ENCODE measurements at regions not wholly inside any gene's neighbourhood (a gene's known extent, or its start where the extent isn't known, plus 50 kb on each side); places are given as distances from the start of the nearest gene placed in this dataset.
A peak's percentile ranks its signal among the peaks of the same experiment; 100 is the strongest.
"Not testable (repeated sequence)": the region's sequence is repeated elsewhere in the genome, so short reads cannot be mapped to it uniquely, and the experiment has no call there.

GRCh38 chr6:140340795-140341194, 966.3 kb upstream of the CITED2 start:
- H3K27me3 Mint-ChIP-seq = no peaks in the 10 kb centered on the region
- no peak overlapping the region for H3K4me3 Mint-ChIP-seq
- peak overlapping the region; percentile 10 for H3K27ac Mint-ChIP-seq
- H3K36me3 Mint-ChIP-seq (ENCODE audit: low read depth) = peaks cover 11% of the 10 kb centered on the region
- H3K4me1 Mint-ChIP-seq (ENCODE audit: low read depth) = peaks cover 28% of the 10 kb centered on the region
- H3K9me3 Mint-ChIP-seq = peaks cover 46% of the 10 kb centered on the region
- intact Hi-C loops (cut with micrococcal nuclease) = no loop called here

DNA sequence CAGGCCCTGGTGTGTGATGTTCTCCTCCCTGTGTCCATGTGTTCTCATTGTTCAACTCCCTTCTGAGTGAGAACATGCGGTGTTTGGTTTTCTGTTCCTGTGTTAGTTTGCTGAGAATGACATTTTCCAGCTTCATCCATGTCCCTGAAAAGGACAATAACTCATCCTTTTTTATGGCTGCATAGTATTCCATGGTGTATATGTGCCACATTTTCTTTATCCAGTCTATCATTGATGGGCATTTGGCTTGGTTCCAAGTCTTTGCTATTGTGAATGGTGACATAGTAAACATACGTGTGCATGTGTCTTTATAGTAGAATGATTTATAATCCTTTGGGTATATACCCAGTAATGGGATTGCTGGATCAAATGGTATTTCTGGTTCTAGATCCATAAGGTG, 964.6 kb upstream of the CITED2 start:
- intact Hi-C loops (cut with micrococcal nuclease); H3K4me3 Mint-ChIP-seq; H3K27ac Mint-ChIP-seq; H3K27me3 Mint-ChIP-seq: not testable (repeated sequence)
- Mint-ChIP-seq H3K4me1 (ENCODE audit: low read depth) (peaks cover 16% of the 10 kb centered on the region), H3K36me3 (ENCODE audit: low read depth) (peaks cover 11% of the 10 kb centered on the region), H3K9me3 (peaks cover 39% of the 10 kb centered on the region)

DNA sequence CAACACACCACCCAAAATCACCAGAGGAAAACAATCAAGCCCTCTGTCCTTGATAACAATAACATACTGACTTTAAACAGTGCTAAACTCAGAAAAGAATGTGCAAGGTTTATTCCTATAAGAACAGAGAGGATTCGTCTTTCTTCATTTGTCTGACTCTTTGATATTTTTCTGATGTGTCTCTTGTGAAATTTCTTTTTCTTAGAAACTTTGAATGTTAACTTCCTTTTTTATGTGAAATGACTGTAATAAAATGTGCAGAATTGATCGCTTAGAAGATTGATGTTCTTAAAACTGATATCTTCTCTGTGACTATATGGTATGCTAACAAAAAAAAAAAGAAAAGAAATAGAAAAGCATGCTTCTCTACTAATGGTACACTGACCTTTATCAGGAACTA, 947.4 kb upstream of the CITED2 start:
- no peaks in the 10 kb centered on the region for H3K27me3 Mint-ChIP-seq
- H3K9me3 Mint-ChIP-seq = peaks cover 40% of the 10 kb centered on the region
- H3K27ac Mint-ChIP-seq = peak overlapping the region; percentile 89
- peak overlapping the region; percentile 6 for H3K4me3 Mint-ChIP-seq
- H3K4me1 Mint-ChIP-seq (ENCODE audit: low read depth) = peaks cover 23% of the 10 kb centered on the region
- peaks cover 48% of the 10 kb centered on the region for H3K36me3 Mint-ChIP-seq (ENCODE audit: low read depth)
- intact Hi-C loops (cut with micrococcal nuclease) = loop anchor here (5.0 kb wide), 2 partner anchors 440 to 995 kb away; no protein-coding TSS in a partner anchor

GRCh38 chr6:140320081-140321080, 945.9 kb upstream of the CITED2 start:
- H3K9me3 Mint-ChIP-seq = peaks cover 35% of the 10 kb centered on the region
- no peaks in the 10 kb centered on the region for H3K27me3 Mint-ChIP-seq
- H3K4me3 Mint-ChIP-seq = peak overlapping the region; percentile 39
- intact Hi-C loops (cut with micrococcal nuclease) = loop anchor here (5.0 kb wide), 2 partner anchors 438 to 993 kb away; no protein-coding TSS in a partner anchor
- H3K36me3 Mint-ChIP-seq (ENCODE audit: low read depth) = peaks cover 40% of the 10 kb centered on the region
- H3K4me1 Mint-ChIP-seq (ENCODE audit: low read depth) = peaks cover 23% of the 10 kb centered on the region
- peak overlapping the region; percentile 89 for H3K27ac Mint-ChIP-seq

- no peak overlapping the region for H3K27ac Mint-ChIP-seq
- H3K9me3 Mint-ChIP-seq = peaks cover 25% of the 10 kb centered on the region
Measured at GRCh38 chr6:140319209-140319608, 944.8 kb upstream of the CITED2 start.

DNA sequence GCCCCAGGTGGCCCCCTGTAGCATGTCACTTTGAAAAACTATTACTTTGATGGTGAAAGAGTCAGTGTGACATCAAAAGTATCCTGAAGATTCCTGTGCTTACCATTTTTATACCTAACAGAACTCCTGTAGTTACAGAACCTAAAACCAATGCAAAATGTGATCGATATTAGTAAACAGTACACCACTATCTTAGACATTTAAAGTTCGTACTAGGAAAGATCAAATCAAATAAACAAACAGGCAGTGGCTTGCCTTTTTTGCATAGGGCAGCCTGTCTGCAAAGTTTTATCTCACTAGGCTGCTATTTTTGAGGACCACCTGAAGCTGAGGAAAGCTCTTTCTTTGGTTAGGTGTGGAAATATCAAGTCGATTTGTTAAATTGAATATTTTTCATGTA, 944.0 kb upstream of the CITED2 start:
- intact Hi-C loops (cut with micrococcal nuclease) = no loop called here
- Mint-ChIP-seq H3K27me3 (no peaks in the 10 kb centered on the region), H3K4me1 (ENCODE audit: low read depth) (peaks cover 23% of the 10 kb centered on the region), H3K4me3 (no peak overlapping the region), H3K27ac (peak overlapping the region; percentile 70), H3K36me3 (ENCODE audit: low read depth) (peaks cover 40% of the 10 kb centered on the region), H3K9me3 (peaks cover 32% of the 10 kb centered on the region)

More at GRCh38 chr6:140319209-140319608, 944.8 kb upstream of the CITED2 start:
- H3K27me3 Mint-ChIP-seq = no peaks in the 10 kb centered on the region
- peaks cover 32% of the 10 kb centered on the region for H3K36me3 Mint-ChIP-seq (ENCODE audit: low read depth)
- peaks cover 23% of the 10 kb centered on the region for H3K4me1 Mint-ChIP-seq (ENCODE audit: low read depth)
- no peak overlapping the region for H3K4me3 Mint-ChIP-seq
- intact Hi-C loops (cut with micrococcal nuclease) = no loop called here

DNA sequence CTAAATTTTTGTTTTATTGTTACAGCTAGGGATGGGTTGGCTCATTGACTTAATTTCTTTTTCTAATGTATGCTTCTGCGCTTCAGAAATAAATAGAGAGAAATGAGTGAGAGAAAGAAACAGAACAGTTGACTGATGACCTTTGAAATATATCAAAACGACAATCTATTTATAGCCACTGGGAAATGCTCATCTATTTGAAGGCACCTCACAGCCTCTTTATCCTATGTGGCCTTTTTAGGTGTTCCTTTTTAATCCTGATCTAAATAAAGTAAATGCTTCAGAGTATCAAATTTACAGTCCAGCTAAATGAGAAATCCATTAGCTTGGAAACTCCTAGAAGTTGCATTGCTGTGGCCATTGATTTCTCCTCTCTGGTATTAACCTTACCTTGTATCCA, 943.5 kb upstream of the CITED2 start:
- Mint-ChIP-seq H3K4me3 (no peak overlapping the region), H3K9me3 (peaks cover 36% of the 10 kb centered on the region), H3K4me1 (ENCODE audit: low read depth) (peaks cover 19% of the 10 kb centered on the region), H3K36me3 (ENCODE audit: low read depth) (peaks cover 41% of the 10 kb centered on the region), H3K27me3 (no peaks in the 10 kb centered on the region), H3K27ac (peak overlapping the region; percentile 70)
- intact Hi-C loops (cut with micrococcal nuclease) = no loop called here

DNA sequence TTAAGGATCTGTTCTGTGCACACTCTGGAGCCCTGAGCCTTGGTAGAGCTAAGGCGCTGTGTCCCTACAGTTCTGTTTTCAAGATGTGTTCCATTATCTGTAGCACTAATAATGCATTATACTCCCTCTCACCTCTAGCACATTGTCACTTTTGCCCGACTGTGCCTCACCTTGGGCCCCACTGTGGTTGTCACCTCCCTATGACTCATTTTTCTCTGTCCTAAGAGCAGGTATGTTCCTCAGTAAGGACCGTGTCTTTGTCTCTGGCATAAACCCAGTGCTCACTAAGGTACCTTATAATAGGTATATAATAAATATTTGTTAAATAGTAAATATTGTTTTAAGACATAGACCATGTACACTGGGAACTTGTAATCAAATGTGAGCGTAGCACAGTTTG, 942.5 kb upstream of the CITED2 start:
- intact Hi-C loops (cut with micrococcal nuclease) = no loop called here

GRCh38 chr6:140314682-140315081, 940.2 kb upstream of the CITED2 start:
- H3K4me3 Mint-ChIP-seq = no peak overlapping the region
- no peak overlapping the region for H3K27ac Mint-ChIP-seq
- intact Hi-C loops (cut with micrococcal nuclease) = no loop called here
- peaks cover 44% of the 10 kb centered on the region for H3K36me3 Mint-ChIP-seq (ENCODE audit: low read depth)
- H3K27me3 Mint-ChIP-seq = no peaks in the 10 kb centered on the region
- H3K9me3 Mint-ChIP-seq = peaks cover 49% of the 10 kb centered on the region
- peaks cover 5% of the 10 kb centered on the region for H3K4me1 Mint-ChIP-seq (ENCODE audit: low read depth)

More for the DNA sequence above, 942.5 kb upstream of the CITED2 start:
- peaks cover 46% of the 10 kb centered on the region for H3K9me3 Mint-ChIP-seq
- peaks cover 44% of the 10 kb centered on the region for H3K36me3 Mint-ChIP-seq (ENCODE audit: low read depth)
- H3K27ac Mint-ChIP-seq = no peak overlapping the region
- H3K4me3 Mint-ChIP-seq = no peak overlapping the region
- peaks cover 10% of the 10 kb centered on the region for H3K4me1 Mint-ChIP-seq (ENCODE audit: low read depth)
- no peaks in the 10 kb centered on the region for H3K27me3 Mint-ChIP-seq

DNA sequence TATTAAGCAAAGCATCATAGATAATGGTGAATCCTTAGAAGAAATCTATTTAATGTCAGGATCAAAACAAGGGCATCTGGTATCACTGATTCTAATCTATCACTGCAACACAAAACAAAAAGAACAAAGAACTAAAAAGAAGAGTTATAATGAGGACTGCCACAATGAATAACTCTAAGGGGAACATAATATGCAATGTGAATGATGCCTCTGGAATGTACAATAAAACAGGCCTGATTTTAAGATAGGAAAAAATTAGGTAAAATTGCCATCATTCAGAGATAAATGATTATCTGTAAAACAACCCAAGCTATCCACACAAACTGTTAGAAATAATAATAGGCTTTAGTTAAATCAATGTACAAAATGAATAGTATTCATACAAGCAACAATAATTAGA, 936.7 kb upstream of the CITED2 start:
- Mint-ChIP-seq H3K4me3 (no peak overlapping the region), H3K27me3 (no peaks in the 10 kb centered on the region), H3K36me3 (ENCODE audit: low read depth) (peaks cover 24% of the 10 kb centered on the region), H3K9me3 (peaks cover 46% of the 10 kb centered on the region), H3K27ac (no peak overlapping the region), H3K4me1 (ENCODE audit: low read depth) (no peaks in the 10 kb centered on the region)
- intact Hi-C loops (cut with micrococcal nuclease) = no loop called here

DNA sequence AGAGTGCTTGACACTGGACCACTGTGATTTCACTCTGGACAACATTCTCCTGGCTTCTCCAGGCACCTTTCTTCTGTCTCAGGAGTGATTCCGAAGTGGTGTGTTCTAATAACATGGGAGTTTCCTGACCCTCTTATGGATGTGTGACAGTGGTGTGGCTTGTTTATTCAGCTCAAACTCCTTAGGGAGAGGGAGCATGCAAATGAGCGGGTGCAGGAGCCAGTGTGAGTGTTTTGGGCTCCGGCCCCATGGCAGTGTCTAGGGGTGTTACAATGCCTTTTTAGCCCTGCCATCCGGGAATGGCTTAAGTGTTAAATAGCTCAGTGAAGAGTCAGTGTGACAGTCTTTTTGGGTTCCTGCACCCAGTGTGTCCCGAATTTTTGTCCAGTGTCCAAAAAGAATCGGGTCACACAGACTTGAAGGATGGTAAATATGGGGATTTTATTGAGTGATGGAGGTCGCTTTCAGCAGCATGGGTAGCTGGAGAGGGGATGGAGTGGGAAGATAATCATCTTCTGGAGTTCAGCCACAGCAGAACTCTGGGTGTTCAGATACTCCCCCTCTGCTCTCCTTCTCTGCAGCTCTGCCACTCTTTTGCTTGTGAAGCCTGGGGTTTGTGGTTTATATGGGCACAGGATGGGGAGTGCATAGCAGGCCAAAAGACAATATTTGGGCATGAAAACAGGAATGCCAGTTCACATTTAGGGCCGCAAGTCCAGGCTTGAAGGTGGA, 928.9 kb upstream of the CITED2 start:
- H3K36me3 Mint-ChIP-seq (ENCODE audit: low read depth) = no peaks in the 10 kb centered on the region
- H3K9me3 Mint-ChIP-seq = peaks cover 8% of the 10 kb centered on the region
- intact Hi-C loops (cut with micrococcal nuclease) = no loop called here
- no peak overlapping the region for H3K27ac Mint-ChIP-seq
- H3K4me1 Mint-ChIP-seq (ENCODE audit: low read depth) = no peaks in the 10 kb centered on the region
- H3K27me3 Mint-ChIP-seq = no peaks in the 10 kb centered on the region
- no peak overlapping the region for H3K4me3 Mint-ChIP-seq

GRCh38 chr6:140300331-140300730, 925.9 kb upstream of the CITED2 start:
- H3K9me3 Mint-ChIP-seq = peaks cover 18% of the 10 kb centered on the region
- no peaks in the 10 kb centered on the region for H3K4me1 Mint-ChIP-seq (ENCODE audit: low read depth)
- H3K4me3 Mint-ChIP-seq = no peak overlapping the region
- H3K36me3 Mint-ChIP-seq (ENCODE audit: low read depth) = no peaks in the 10 kb centered on the region
- no peak overlapping the region for H3K27ac Mint-ChIP-seq
- intact Hi-C loops (cut with micrococcal nuclease) = no loop called here
- no peaks in the 10 kb centered on the region for H3K27me3 Mint-ChIP-seq

DNA sequence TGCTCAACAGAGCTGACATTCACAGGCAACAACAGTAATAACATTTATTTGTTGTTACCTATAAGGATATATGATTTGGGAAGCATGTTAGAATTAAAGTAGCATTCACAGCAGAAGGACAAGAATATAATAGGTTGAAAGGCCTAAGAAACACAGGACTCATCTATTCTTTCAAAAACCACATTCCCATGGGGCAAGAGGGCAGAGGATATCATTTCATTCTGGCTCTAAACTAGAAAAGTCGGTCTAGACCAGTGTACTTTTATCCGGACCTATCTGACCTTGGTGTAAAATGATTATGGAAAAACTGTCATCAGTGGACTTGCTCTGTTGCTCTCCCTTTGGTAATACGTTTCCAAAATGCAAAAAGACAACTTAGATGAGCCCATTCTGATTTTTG, 914.7 kb upstream of the CITED2 start:
- Mint-ChIP-seq H3K4me1 (ENCODE audit: low read depth) (peaks cover 10% of the 10 kb centered on the region), H3K36me3 (ENCODE audit: low read depth) (no peaks in the 10 kb centered on the region), H3K9me3 (peaks cover 24% of the 10 kb centered on the region), H3K4me3 (no peak overlapping the region), H3K27ac (no peak overlapping the region), H3K27me3 (no peaks in the 10 kb centered on the region)
- intact Hi-C loops (cut with micrococcal nuclease) = no loop called here

Measured in dendritic cell treated with granulocyte-macrophage colony-stimulating factor and Interleukin-4, amounts not matched to agents 40 ng/mL and 50 ng/mL, for 4 days (primary cell).